H9 (cell line): ENCODE measurements at regions not wholly inside any gene's neighbourhood (a gene's known extent, or its start where the extent isn't known, plus 50 kb on each side); places are given as distances from the start of the nearest gene placed in this dataset.

ENCODE experiments used
- DNase-seq: peaks from one replicate; pipeline ENCODE4 v3.0.0-alpha.2; 2017
- H2AFZ ChIP-seq: one replicate; pipeline ENCODE4 v1.6.1; 2013; ENCODE audit warnings: mild to moderate bottlenecking, low read length, control low read depth, moderate library complexity
- H2AK5ac ChIP-seq: 2 replicates; pipeline ENCODE4 v1.6.1; 2013; ENCODE audit warnings: low read length, control low read depth, mixed read lengths; ENCODE audit not compliant: insufficient read length
- H2BK120ac ChIP-seq: one replicate; pipeline ENCODE4 v1.6.1; 2013; ENCODE audit warnings: low read depth, mild to moderate bottlenecking, low read length, control low read depth, inconsistent platforms; ENCODE audit not compliant: poor library complexity, severe bottlenecking
- H2BK12ac ChIP-seq: 2 replicates; pipeline ENCODE4 v1.6.1; 2013; ENCODE audit warnings: low read length, control low read depth, mixed read lengths, low read depth; ENCODE audit not compliant: insufficient read length
- H2BK15ac ChIP-seq: 2 replicates; pipeline ENCODE4 v1.6.1; 2013; ENCODE audit warnings: low read depth, low read length, control low read depth
- H2BK20ac ChIP-seq: one replicate; pipeline ENCODE4 v1.6.1; 2013; ENCODE audit warnings: low read depth, mild to moderate bottlenecking, low read length, control low read depth, inconsistent platforms; ENCODE audit not compliant: poor library complexity, severe bottlenecking
- H2BK5ac ChIP-seq: 2 replicates; pipeline ENCODE4 v1.6.1; 2013; ENCODE audit warnings: low read length, control low read depth, mixed read lengths; ENCODE audit not compliant: insufficient read length
- H3K14ac ChIP-seq: 2 replicates; pipeline ENCODE4 v1.6.1; 2013; ENCODE audit warnings: low read length, control low read depth; ENCODE audit not compliant: insufficient read depth
- H3K18ac ChIP-seq: 2 replicates; pipeline ENCODE4 v1.6.1; 2013; ENCODE audit warnings: low read depth, mild to moderate bottlenecking, mixed read lengths, low read length, control low read depth; ENCODE audit not compliant: insufficient read length
- H3K23ac ChIP-seq: 2 replicates; pipeline ENCODE4 v1.6.1; 2013; ENCODE audit warnings: low read length, control low read depth, mixed read lengths, low read depth; ENCODE audit not compliant: insufficient read length
- H3K23me2 ChIP-seq: 2 replicates; pipeline ENCODE4 v1.6.1; 2013; ENCODE audit warnings: low read depth, mild to moderate bottlenecking, mixed read lengths, low read length, control low read depth; ENCODE audit not compliant: insufficient read length, poor library complexity, severe bottlenecking
- H3K27ac ChIP-seq: 2 replicates; pipeline ENCODE4 v1.5.1; 2013; ENCODE audit warnings: low read length, control low read depth, mixed read lengths, low read depth; ENCODE audit not compliant: insufficient read length
- H3K27me3 ChIP-seq: 2 replicates; pipeline ENCODE4 v1.6.1; 2013; ENCODE audit warnings: low read length, control low read depth, inconsistent platforms; ENCODE audit not compliant: insufficient read depth
- H3K4ac ChIP-seq: 2 replicates; pipeline ENCODE4 v1.6.1; 2013; ENCODE audit warnings: low read depth, mild to moderate bottlenecking, control low read depth, inconsistent platforms, low read length, moderate library complexity
- H3K4me1 ChIP-seq: 2 replicates; pipeline ENCODE4 v1.6.1; 2013; ENCODE audit warnings: low read length, control low read depth, inconsistent platforms; ENCODE audit not compliant: insufficient read depth
- H3K4me2 ChIP-seq: 2 replicates; pipeline ENCODE4 v1.6.1; 2013; ENCODE audit warnings: low read length, control low read depth, mixed read lengths; ENCODE audit not compliant: insufficient read length, insufficient read depth
- H3K56ac ChIP-seq: 2 replicates; pipeline ENCODE4 v1.6.1; 2013; ENCODE audit warnings: low read depth, mild to moderate bottlenecking, mixed read lengths, low read length, control low read depth; ENCODE audit not compliant: insufficient read length
- H3K79me1 ChIP-seq: 2 replicates; pipeline ENCODE4 v1.6.1; 2013; ENCODE audit warnings: low read depth, mild to moderate bottlenecking, moderate library complexity, low read length, control low read depth, inconsistent platforms; ENCODE audit not compliant: insufficient read depth, poor library complexity, severe bottlenecking
- H3K79me2 ChIP-seq: 2 replicates; pipeline ENCODE4 v1.6.1; 2013; ENCODE audit warnings: low read length, control low read depth, inconsistent platforms; ENCODE audit not compliant: insufficient read depth
- H3K9ac ChIP-seq: 2 replicates; pipeline ENCODE4 v1.6.1; 2013; ENCODE audit warnings: low read length, control low read depth, mixed read lengths; ENCODE audit not compliant: insufficient read length; ENCODE audit errors: extremely low read depth
- H3K9me3 ChIP-seq: one replicate; pipeline ENCODE4 v1.6.1; 2013; ENCODE audit warnings: low read depth, low read length, inconsistent platforms; ENCODE audit not compliant: control insufficient read depth
- H3T11ph ChIP-seq: one replicate; pipeline ENCODE4 v1.6.1; 2013; ENCODE audit warnings: mild to moderate bottlenecking, low read length, control low read depth, inconsistent platforms
- H4K20me1 ChIP-seq: one replicate; pipeline ENCODE4 v1.6.1; 2013; ENCODE audit not compliant: control insufficient read depth, insufficient read length, insufficient read depth
- H4K5ac ChIP-seq: 2 replicates; pipeline ENCODE4 v1.6.1; 2013; ENCODE audit warnings: low read depth, mild to moderate bottlenecking, mixed read lengths, low read length, control low read depth; ENCODE audit not compliant: insufficient read length
- H4K8ac ChIP-seq: replicated peaks from 2 replicates; pipeline ENCODE4 v1.6.1; 2013; ENCODE audit warnings: low read length, control low read depth, mixed read lengths, low read depth; ENCODE audit not compliant: insufficient read length
- H4K91ac ChIP-seq: 2 replicates; pipeline ENCODE4 v1.6.1; 2013; ENCODE audit warnings: low read depth, mild to moderate bottlenecking, moderate library complexity, mixed read lengths, low read length, control low read depth; ENCODE audit not compliant: insufficient read length
- H3K27ac Mint-ChIP-seq, 3 experiments: 2 replicates in 2 of 3; 3 replicates in 1 of 3; pipeline ENCODE4 v1.8.0; 2020 to 2021; ENCODE audit warnings: mixed read lengths in 3 of 3, mild to moderate bottlenecking in 1 of 3, moderate library complexity in 1 of 3
- H3K27me3 Mint-ChIP-seq: 2 replicates; pipeline ENCODE4 v1.8.0; 2021; ENCODE audit warnings: low read depth, mild to moderate bottlenecking, moderate library complexity, mixed read lengths
- H3K36me3 Mint-ChIP-seq, 3 experiments: 2 replicates in 2 of 3; 3 replicates in 1 of 3; pipeline ENCODE4 v1.8.0; 2020 to 2021; ENCODE audit warnings: low read depth in 3 of 3, mixed read lengths in 3 of 3; ENCODE audit not compliant: insufficient read depth in 1 of 3
- H3K4me1 Mint-ChIP-seq, 2 experiments: 2 replicates each; pipeline ENCODE4 v1.8.0; 2020; ENCODE audit warnings: mixed read lengths in 2 of 2
- H3K4me3 Mint-ChIP-seq, 2 experiments: 2 replicates in 1 of 2; 3 replicates in 1 of 2; pipeline ENCODE4 v1.8.0; 2020 to 2021; ENCODE audit warnings: mild to moderate bottlenecking in 2 of 2, mixed read lengths in 2 of 2, moderate library complexity in 1 of 2
- H3K9me3 Mint-ChIP-seq, 2 experiments: 2 replicates in 1 of 2; 3 replicates in 1 of 2; pipeline ENCODE4 v1.8.0; 2020; ENCODE audit warnings: mild to moderate bottlenecking in 2 of 2, mixed read lengths in 2 of 2, moderate library complexity in 1 of 2
- CTCF ChIP-seq: fragments of 200-600 bp; sonication (generic); conservative IDR thresholded peaks from 3 replicates; pipeline ENCODE4 v1.8.0; 2021; ENCODE audit warnings: antibody characterized with exemption, mild to moderate bottlenecking
- WGBS: extraction: QIAGEN DNeasy Blood & Tissue Kit; methylation state at CpG from one replicate; pipeline ENCODE4 v1.1.7; 2013; ENCODE audit warnings: missing lambda C conversion rate, low lambda C conversion rate, mixed read lengths; ENCODE audit not compliant: insufficient read length; ENCODE audit errors: extremely low coverage; 5-methylcytosine and 5-hydroxymethylcytosine counted together

DNA sequence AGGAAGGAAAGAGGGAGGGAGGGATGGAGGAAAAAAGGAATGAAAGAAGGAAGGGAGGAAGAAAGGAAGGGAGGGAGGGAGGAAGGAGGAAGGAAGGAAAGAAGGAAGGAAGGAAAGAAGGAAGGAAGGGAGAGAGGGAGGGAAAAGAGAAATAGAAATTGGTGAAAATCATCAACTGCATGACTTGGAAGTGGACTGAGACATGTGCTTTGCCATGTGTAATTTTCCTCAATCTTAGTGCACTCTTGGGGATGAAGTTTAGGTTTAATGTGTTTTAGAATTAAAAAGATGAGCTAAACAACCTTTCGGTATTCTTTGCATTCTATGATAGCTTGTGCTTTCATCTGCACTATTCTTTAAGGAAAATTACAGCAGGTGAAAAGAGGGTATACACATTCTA is 320.1 kb upstream of the GALNT5 start:
- Histone ChIP-seq H3K18ac (no peak overlapping the region), H2BK12ac (no peak overlapping the region), H3K14ac (no peak overlapping the region), H3K4me2 (no peak overlapping the region), H4K91ac (no peak overlapping the region), H2BK5ac (no peak overlapping the region), H4K8ac (no peak overlapping the region), H3K79me2 (no peaks in the 10 kb centered on the region), H3K23me2 (no peaks in the 10 kb centered on the region), H2AK5ac (no peak overlapping the region), H4K5ac (no peak overlapping the region), H3K9ac (no peak overlapping the region), H3K56ac (no peak overlapping the region), H3K27me3 (no peaks in the 10 kb centered on the region), H2BK15ac (no peak overlapping the region), H2BK20ac (no peak overlapping the region), H3K9me3 (no peaks in the 10 kb centered on the region), H4K20me1 (no peaks in the 10 kb centered on the region), H3K27ac (no peak overlapping the region), H2AFZ (no peak overlapping the region), H3K4me1 (no peaks in the 10 kb centered on the region), H3K4ac (no peak overlapping the region), H2BK120ac (no peak overlapping the region), H3K23ac (no peak overlapping the region), H3T11ph (no peak overlapping the region), H3K79me1 (no peaks in the 10 kb centered on the region)
- Mint-ChIP-seq H3K4me1 (peaks cover 2 to 5% of the 10 kb centered on the region in 2 experiments; a peak in 3 of 4 replicates), H3K36me3 (no peaks in the 10 kb centered on the region), H3K4me3 (no peak overlapping the region; a peak in 1 of 5 replicates), H3K9me3 (no peaks in the 10 kb centered on the region), H3K27me3 (no peaks in the 10 kb centered on the region), H3K27ac (no peak overlapping the region)
- DNase-seq = no peak
- no CpG with 5 or more reads among the region's 1 CpG for WGBS
- no peak for TF ChIP-seq CTCF
